Gastrocnemius medialis (tissue), 4 donors: ENCODE measurements at regions not wholly inside any gene's neighbourhood (a gene's known extent, or its start where the extent isn't known, plus 50 kb on each side); places are given as distances from the start of the nearest gene placed in this dataset.

Experiments
- CTCF ChIP-seq, 5 experiments: fragments of 450-650 bp in 3 of 5; fragments of 200-600 bp in 2 of 5; sonication (generic) in 2 of 5; IDR thresholded peaks in 4 of 5; conservative IDR thresholded peaks in 1 of 5; 1 replicate in 4 of 5; 2 replicates in 1 of 5; pipeline ENCODE4 v1.5.1; 2016 to 2019; ENCODE audit warnings: antibody characterized with exemption in 5 of 5, mild to moderate bottlenecking in 3 of 5, moderate library complexity in 3 of 5
- POLR2A ChIP-seq, 2 donors: fragments of 450-650 bp; IDR thresholded peaks; one replicate each; pipeline ENCODE4 v1.6.1; 2017; ENCODE audit warnings: antibody characterized with exemption in 2 of 2, mild to moderate bottlenecking in 2 of 2, moderate library complexity in 2 of 2

- TF ChIP-seq POLR2A (IDR thresholded peaks at IDR 0.05), result no peak
- no peak for TF ChIP-seq CTCF (IDR thresholded peaks at IDR 0.05 in 4 of 5, conservative IDR thresholded peaks at IDR 0.05 in 1 of 5)
These were observed 141.4 kb downstream of the CYP26B1 start for GRCh38 chr2:72006188-72006736.
